ACC112 (cell line): ENCODE measurements at regions not wholly inside any gene's neighbourhood (a gene's known extent, or its start where the extent isn't known, plus 50 kb on each side); places are given as distances from the start of the nearest gene placed in this dataset.

ENCODE experiments used
- H2AFZ ChIP-seq: fragments of 200-600 bp; sonication (generic); one replicate; pipeline ENCODE4 v1.6.0; 2017; ENCODE audit warnings: antibody characterized with exemption, low read length; ENCODE audit not compliant: unreplicated experiment
- H3K27ac ChIP-seq: fragments of 200-600 bp; sonication (generic); 2 replicates; pipeline ENCODE4 v1.5.1; 2014; ENCODE audit warnings: low read depth, mild to moderate bottlenecking, antibody characterized with exemption, low read length, moderate library complexity
- H3K27me3 ChIP-seq: fragments of 200-600 bp; sonication (generic); 2 replicates; pipeline ENCODE4 v1.6.1; 2014; ENCODE audit warnings: mild to moderate bottlenecking, antibody characterized with exemption, low read length, moderate library complexity, mixed read lengths; ENCODE audit not compliant: insufficient read depth
- H3K36me3 ChIP-seq: fragments of 200-600 bp; sonication (generic); 2 replicates; pipeline ENCODE4 v1.6.1; 2016; ENCODE audit warnings: mild to moderate bottlenecking, antibody characterized with exemption, low read length, moderate library complexity, mixed read lengths; ENCODE audit not compliant: insufficient read depth
- H3K4me1 ChIP-seq: fragments of 200-600 bp; sonication (generic); one replicate; pipeline ENCODE4 v1.6.1; 2016; ENCODE audit warnings: low read length, mixed read lengths; ENCODE audit not compliant: insufficient read depth, unreplicated experiment, control insufficient read depth
- H3K4me3 ChIP-seq: fragments of 200-600 bp; sonication (generic); 2 replicates; pipeline ENCODE4 v1.5.1; 2014; ENCODE audit warnings: mild to moderate bottlenecking, low read depth, low read length
- H3K79me2 ChIP-seq: fragments of 200-600 bp; sonication (generic); one replicate; pipeline ENCODE4 v1.6.0; 2016; ENCODE audit warnings: low read length; ENCODE audit not compliant: control insufficient read depth, unreplicated experiment, insufficient read depth

DNA sequence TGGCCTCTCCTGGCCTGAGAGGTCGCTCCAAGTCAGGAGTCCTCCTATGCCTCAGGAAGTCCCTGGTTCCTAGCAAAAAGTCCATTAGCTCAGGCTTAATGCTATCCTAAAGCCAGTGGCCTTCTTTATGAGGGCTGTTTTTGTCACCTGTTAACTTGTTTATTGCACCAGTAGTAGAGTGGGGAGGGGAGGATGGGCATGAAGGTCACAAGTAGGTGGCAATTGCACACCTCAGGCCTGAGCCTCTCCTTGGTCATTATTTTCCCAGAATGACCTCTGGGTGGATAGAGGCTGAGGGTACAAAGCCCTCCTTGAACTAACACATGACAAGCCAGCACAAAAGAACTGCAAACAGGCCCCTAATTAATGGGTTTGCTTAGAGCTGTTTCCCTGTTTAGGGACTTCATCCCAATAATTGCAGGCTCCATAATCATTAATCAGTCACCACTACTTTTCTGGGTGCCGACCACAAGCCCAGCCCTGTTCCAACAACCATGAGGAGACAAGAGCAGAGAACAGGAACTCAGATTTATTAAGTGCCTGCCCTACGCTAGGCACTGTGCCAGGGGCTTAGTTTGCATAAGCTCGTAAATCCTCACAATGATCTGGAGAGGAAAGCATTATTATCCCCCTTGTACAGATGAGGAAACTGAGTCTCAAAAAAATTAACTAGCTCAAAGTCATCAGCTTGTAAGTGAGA lies 123.0 kb upstream of the PKDCC start:
- no peaks in the 10 kb centered on the region for H3K27me3 ChIP-seq
- no peaks in the 10 kb centered on the region for H3K79me2 ChIP-seq
- no peak overlapping the region for H3K4me3 ChIP-seq
- no peak overlapping the region for H3K27ac ChIP-seq
- no peak overlapping the region for H2AFZ ChIP-seq
- peaks cover 31% of the 10 kb centered on the region for H3K4me1 ChIP-seq
- no peaks in the 10 kb centered on the region for H3K36me3 ChIP-seq

DNA sequence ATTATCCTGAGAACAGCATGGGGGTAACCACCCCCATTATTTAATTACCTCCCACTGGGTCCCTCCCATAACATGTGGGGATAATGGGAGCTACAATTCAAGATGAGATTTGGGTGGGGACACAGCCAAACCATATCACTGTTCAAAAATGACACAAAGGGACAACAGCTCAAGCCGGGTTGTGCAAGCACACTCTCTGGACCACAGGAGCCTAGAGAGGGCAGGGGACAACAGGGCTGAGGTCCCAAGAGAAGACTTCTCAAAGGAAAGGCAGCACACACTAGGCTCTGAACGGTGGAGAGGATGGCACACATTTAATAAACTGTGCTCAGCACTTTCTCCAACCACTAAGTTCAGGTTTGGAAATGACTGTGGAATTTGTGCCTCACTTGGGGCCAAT lies 122.1 kb upstream of the PKDCC start:
- Histone ChIP-seq H3K4me3 (no peak overlapping the region), H3K27me3 (no peaks in the 10 kb centered on the region), H3K36me3 (no peaks in the 10 kb centered on the region), H3K79me2 (no peaks in the 10 kb centered on the region), H3K27ac (no peak overlapping the region), H2AFZ (no peak overlapping the region), H3K4me1 (peaks cover 31% of the 10 kb centered on the region)

DNA sequence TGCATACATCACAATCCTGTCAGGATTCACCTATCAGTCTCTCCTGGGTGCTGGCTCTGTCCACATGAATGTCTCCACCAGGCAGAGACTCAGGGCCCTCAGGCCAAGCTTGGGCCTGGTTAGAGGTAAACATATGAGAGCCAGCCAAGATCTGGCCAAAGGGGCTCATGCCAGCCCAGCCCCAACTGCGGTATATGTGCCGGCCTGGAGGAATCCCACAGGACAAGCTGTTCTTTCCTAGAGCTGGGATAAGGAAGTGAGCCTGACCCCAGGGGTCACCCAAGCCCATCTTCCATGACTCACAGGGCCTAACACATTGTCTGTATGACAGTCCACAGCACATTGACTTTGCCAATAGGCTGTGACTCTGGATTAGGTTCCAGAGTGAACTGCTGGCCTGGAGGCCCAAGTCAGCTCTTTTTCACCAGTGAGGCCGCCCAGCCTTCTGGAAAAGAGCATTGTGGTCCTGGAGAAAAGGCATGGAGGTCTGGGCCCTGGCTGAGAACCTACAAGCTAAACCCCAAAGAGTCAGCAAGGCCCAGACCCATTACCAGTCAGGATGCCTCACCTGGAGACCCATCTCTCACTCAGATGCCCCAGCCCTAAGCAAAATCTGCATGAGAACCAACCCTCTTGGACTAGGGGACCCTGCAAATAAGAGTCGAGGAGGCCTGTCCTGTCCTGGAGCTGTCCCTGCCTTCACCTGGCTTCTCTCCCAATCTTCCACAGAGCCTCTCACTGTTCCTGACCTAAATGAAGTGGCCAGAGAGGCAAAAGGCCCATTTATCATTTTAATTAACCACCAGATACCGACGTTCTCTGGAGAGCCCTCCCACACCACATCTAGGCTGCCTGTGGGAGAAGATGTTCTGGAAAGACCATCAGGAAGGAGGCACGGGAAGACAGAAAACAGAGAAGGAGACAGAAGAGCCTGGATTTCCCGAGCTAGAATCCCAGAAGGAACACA lies 120.9 kb upstream of the PKDCC start:
- H2AFZ ChIP-seq = no peak overlapping the region
- no peak overlapping the region for H3K4me3 ChIP-seq
- peak overlapping the region; percentile 59 for H3K27ac ChIP-seq
- no peaks in the 10 kb centered on the region for H3K36me3 ChIP-seq
- no peaks in the 10 kb centered on the region for H3K27me3 ChIP-seq
- peaks cover 40% of the 10 kb centered on the region for H3K4me1 ChIP-seq
- H3K79me2 ChIP-seq = no peaks in the 10 kb centered on the region

DNA sequence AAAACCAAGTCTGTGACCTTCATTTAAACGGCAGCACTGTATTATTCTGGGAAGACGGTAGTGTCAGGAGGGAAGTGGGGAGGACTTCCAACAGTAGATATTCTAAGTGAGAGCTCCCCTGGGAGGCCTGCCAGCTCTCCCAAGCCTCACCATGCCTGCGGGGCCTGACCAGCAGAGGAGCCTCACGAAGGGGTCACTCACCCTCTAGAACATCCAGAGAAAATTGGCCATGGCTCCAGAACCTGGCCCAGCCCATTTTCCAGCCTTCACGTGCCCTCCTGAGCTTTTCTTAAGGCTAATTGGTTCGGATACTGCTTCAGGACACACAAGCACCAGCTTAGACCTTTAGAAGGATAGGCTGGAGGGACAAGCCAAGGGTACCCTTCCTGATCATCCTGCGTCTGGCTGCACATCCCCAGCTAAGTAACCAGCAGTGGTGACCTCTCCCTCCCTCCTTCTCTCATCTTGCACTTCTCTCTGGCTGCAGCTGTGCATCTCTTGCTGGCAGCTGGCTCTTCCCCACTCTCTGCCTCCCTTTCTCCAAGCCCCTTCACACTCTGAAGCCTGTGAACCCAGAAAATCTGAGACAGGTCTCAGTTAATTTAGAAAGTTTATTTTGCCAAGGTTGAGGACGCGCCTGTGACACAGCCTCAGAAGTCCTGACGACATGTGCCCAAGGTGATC lies 120.1 kb upstream of the PKDCC start:
- peak overlapping the region; percentile 45; the same call in 1 of the 2 replicates for H3K27ac ChIP-seq
- no peaks in the 10 kb centered on the region for H3K27me3 ChIP-seq
- H3K79me2 ChIP-seq = no peaks in the 10 kb centered on the region
- peaks cover 49% of the 10 kb centered on the region for H3K4me1 ChIP-seq
- H3K4me3 ChIP-seq = no peak overlapping the region
- H3K36me3 ChIP-seq = no peaks in the 10 kb centered on the region
- no peak overlapping the region for H2AFZ ChIP-seq

DNA sequence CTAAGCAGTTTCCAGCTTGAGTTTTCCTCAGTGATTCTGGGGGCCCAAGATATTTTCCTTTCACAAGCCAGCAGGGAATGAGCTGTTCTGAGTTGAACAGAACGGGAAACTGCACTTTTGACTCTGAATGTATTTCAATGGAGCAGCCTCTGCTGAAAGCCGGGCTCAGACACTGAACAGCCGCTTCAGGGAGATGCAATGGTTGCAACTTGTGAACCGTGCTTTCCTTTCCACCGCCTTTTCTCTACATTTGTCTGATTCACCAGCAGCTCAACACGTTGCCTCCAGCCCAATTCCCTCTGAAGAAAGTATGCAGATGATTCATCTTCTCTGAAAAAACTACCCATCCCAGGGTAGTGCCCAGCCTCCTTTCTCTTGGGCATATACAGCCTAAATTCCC lies 119.3 kb upstream of the PKDCC start:
- H3K27ac ChIP-seq = peak overlapping the region; percentile 45; the same call in 1 of the 2 replicates
- H3K4me3 ChIP-seq = no peak overlapping the region
- H2AFZ ChIP-seq = peak overlapping the region; percentile 53
- H3K36me3 ChIP-seq = no peaks in the 10 kb centered on the region
- no peaks in the 10 kb centered on the region for H3K79me2 ChIP-seq
- peaks cover 57% of the 10 kb centered on the region for H3K4me1 ChIP-seq
- no peaks in the 10 kb centered on the region for H3K27me3 ChIP-seq

DNA sequence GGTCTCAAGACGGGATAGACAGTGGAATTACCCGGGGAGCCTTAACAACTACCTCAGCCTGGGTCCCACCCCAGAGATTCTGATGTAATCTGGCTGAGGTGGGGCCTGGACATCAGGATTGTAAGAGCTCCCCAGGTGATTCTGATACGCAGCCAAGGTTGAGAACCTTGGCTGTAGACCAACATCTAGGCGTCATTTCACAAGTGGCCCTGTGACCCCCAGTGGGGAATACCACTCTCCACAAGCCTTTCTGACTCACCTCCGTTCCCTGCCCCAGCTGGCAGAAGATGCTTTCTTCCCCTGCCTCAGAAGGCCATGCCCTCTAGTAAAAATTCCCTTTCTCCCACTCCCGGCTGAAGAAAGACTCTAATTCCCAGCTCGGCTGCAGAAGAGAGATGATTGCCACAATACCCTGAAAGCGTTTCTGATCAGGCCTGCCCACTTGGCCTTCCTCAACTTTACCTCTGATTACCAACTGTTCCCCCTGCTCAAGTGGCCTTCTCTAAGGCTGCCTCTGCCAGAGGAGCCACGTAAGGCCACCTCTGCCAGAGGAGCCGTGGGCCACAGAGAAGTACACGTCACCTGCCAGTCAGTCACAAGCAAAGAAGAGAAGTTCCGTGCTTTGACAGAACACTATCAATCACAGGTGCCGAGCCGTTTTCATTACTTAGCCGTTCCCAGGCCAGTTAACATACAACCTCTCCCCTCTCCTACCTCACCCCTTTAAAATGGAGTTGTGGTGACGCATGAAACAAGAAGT lies 116.8 kb upstream of the PKDCC start:
- no peak overlapping the region for H2AFZ ChIP-seq
- H3K4me1 ChIP-seq = peaks cover 69% of the 10 kb centered on the region
- no peaks in the 10 kb centered on the region for H3K27me3 ChIP-seq
- no peak overlapping the region for H3K4me3 ChIP-seq
- H3K27ac ChIP-seq = peak overlapping the region; percentile 72; the same call in 1 of the 2 replicates
- H3K36me3 ChIP-seq = no peaks in the 10 kb centered on the region
- H3K79me2 ChIP-seq = no peaks in the 10 kb centered on the region

DNA sequence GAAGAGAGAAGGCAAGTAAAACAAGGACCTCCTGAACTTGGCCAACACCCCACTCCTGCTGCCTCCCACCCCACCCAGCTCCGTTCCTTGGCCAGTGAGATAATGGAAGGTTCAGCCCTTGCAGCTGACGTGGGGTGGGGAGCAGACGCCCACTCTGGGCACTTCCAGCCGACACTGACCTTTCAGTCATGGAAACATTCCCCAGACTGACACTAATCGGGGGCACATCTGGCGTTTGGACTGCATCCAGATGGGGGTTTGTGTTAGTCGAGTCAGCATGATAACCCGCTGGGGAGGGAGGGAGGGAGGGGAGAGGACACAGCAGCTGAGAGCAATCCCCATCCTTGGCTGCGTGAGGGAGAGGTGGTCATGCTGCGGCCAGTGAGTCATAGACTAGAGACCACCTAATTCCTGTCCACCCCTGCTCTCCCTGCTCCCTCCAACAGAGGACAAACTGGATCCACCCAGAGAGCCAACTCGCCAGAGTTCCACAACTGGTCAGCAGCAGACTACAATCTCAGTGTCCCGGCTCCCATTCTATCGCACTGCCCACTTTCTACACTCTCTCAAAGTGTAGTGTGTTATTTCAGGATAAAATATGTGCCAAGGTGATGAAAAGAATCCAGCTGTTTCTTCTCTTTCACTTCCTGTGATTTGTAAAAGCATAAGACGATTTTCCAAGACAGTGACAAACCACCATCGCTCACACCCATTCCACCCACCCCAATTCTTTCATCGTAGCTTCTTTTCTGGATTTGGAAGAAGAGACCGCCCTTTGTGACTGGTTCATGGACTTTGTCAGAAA lies 115.4 kb upstream of the PKDCC start:
- peaks cover 61% of the 10 kb centered on the region for H3K4me1 ChIP-seq
- H2AFZ ChIP-seq = peak overlapping the region; percentile 36

DNA sequence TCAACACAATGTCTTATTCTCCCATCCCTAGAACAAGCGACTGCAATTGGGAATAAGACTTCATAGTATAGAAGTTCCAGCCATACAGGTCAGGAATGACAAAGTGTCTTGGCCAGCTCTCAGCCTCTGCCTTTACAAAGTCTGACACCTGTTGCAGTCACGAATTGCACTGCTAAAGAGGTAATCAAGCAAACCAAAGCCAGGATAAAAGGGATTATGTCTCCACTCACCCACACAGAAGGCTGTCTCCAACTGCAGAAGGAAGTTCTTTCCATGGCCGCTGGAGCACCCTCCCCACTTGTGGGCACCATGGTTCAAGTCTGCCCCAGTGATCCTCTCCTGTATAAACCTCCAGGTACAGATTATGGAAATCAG lies 114.8 kb upstream of the PKDCC start:
- Histone ChIP-seq H3K27me3 (no peaks in the 10 kb centered on the region), H3K36me3 (no peaks in the 10 kb centered on the region), H3K27ac (peak overlapping the region; percentile 72), H3K4me3 (peak overlapping the region; percentile 28; the same call in 1 of the 2 replicates), H2AFZ (no peak overlapping the region), H3K79me2 (no peaks in the 10 kb centered on the region), H3K4me1 (peaks cover 61% of the 10 kb centered on the region)

More for the DNA sequence above, 115.4 kb upstream of the PKDCC start:
- Histone ChIP-seq H3K79me2 (no peaks in the 10 kb centered on the region), H3K27ac (peak overlapping the region; percentile 72), H3K4me3 (peak overlapping the region; percentile 28), H3K36me3 (no peaks in the 10 kb centered on the region), H3K27me3 (no peaks in the 10 kb centered on the region)

DNA sequence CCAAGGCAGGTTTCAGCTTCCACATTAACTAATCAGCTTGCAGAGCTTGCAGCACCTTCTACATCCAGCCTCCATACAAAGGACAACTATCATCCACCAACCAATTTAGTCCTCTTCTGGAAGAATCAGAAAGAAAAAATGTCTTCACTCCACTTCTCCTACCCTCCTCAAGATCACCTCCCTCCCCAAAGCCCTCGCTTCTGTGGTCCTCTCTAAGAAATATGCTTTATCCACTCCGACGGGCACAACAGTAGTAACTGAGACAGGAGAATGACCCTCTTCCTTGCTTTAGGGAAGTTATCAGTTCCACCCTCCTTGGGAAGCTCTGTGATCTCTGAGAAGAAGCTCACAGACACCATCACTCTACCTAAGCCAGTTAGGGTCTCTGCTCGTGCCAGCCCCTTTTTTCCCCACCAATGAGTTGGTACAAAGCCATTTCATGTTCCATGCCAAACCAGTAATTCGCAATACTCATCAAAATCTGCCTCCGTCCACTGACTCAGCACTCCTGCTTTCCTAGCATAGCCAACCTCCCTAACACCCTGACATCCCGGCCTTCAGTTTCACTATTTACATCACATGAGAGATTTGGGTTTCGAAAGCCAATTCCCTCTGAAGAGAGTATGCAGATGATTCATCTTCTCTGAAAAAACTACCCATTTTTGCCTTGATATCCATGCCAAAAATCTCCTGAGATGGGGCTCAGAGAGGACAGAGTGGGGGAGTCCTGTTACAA lies 114.1 kb upstream of the PKDCC start:
- H3K36me3 ChIP-seq = no peaks in the 10 kb centered on the region
- no peaks in the 10 kb centered on the region for H3K27me3 ChIP-seq
- H3K4me1 ChIP-seq = peaks cover 62% of the 10 kb centered on the region
- peak overlapping the region; percentile 40 for H2AFZ ChIP-seq
- H3K4me3 ChIP-seq = peak overlapping the region; percentile 31
- peak overlapping the region; percentile 72 for H3K27ac ChIP-seq
- H3K79me2 ChIP-seq = no peaks in the 10 kb centered on the region
